ENCODE measurements at regions not wholly inside any gene's neighbourhood (a gene's known extent, or its start where the extent isn't known, plus 50 kb on each side); places are given as distances from the start of the nearest gene placed in this dataset.

DNA sequence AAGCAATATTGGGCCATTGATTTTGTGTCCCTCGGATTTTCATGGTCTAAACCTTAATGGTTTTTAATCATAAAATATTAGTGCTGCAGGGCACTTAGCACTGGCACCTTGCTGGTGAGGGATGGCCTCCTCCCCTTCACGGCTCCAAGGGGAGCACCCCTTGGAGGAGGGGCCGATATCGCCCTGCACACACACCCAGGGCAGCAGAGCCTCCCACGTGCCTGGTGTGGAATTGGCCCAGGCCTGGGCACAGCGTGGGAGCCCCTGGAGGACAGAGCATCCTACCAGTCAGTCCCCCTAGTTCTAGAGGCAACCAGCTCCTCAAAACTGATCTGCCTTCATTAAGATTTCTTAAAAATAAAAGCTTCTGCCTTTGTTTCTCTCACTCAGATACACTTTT, 90.7 kb upstream of the CSF3R start:
- TF ChIP-seq, protein P1, sequence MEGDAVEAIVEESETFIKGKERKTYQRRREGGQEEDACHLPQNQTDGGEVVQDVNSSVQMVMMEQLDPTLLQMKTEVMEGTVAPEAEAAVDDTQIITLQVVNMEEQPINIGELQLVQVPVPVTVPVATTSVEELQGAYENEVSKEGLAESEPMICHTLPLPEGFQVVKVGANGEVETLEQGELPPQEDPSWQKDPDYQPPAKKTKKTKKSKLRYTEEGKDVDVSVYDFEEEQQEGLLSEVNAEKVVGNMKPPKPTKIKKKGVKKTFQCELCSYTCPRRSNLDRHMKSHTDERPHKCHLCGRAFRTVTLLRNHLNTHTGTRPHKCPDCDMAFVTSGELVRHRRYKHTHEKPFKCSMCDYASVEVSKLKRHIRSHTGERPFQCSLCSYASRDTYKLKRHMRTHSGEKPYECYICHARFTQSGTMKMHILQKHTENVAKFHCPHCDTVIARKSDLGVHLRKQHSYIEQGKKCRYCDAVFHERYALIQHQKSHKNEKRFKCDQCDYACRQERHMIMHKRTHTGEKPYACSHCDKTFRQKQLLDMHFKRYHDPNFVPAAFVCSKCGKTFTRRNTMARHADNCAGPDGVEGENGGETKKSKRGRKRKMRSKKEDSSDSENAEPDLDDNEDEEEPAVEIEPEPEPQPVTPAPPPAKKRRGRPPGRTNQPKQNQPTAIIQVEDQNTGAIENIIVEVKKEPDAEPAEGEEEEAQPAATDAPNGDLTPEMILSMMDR (IDR thresholded peaks at IDR 0.05) = no peak
- Histone ChIP-seq H3K27ac (no peak overlapping the region), H3K27me3 (replicated peaks; ENCODE audit: insufficient read depth) (no peaks in the 10 kb centered on the region), H3K9me3 (no peaks in the 10 kb centered on the region), H3K4me3 (no peak overlapping the region), H3K36me3 (no peaks in the 10 kb centered on the region), H3K4me1 (ENCODE audit: control insufficient read depth in 1 of 2, low read depth in 2 of 2) (no peaks in the 10 kb centered on the region)
- no peak for DNase-seq (ENCODE audit: low spot score)
- ATAC-seq (ENCODE audit: insufficient number of reproducible peaks, low FRiP score, low read depth) = no peak

DNA sequence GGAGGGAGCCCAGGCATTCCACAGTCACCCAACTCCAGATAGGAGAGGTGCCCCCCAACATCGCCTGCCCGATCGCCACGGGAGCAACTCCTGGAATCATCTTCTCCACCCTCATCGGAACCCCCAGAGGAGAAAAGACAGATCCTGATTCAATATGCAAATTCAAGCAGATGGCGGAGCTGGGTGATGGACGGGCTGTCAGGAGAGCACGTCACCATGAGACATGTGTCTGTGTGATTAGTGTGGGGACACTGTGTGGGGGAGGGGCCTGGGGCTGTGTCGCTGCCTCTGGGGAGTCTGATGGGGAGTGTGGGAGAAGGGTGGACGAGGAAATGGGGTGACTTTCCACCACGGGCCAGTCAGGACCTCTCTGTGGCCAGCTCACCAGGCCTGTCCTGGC, 90.2 kb upstream of the CSF3R start:
- DNase-seq (ENCODE audit: low spot score) (no peak), ATAC-seq (ENCODE audit: insufficient number of reproducible peaks, low FRiP score, low read depth) (no peak)
- H3K9me3 ChIP-seq = no peaks in the 10 kb centered on the region
- H3K36me3 ChIP-seq = no peaks in the 10 kb centered on the region
- H3K27ac ChIP-seq = no peak overlapping the region
- H3K4me1 ChIP-seq (ENCODE audit: control insufficient read depth in 1 of 2, low read depth in 2 of 2) = no peaks in the 10 kb centered on the region
- H3K4me3 ChIP-seq = no peak overlapping the region
- TF ChIP-seq, protein P1 (IDR thresholded peaks at IDR 0.05) = no peak
- no peaks in the 10 kb centered on the region for H3K27me3 ChIP-seq (replicated peaks; ENCODE audit: insufficient read depth)

DNA sequence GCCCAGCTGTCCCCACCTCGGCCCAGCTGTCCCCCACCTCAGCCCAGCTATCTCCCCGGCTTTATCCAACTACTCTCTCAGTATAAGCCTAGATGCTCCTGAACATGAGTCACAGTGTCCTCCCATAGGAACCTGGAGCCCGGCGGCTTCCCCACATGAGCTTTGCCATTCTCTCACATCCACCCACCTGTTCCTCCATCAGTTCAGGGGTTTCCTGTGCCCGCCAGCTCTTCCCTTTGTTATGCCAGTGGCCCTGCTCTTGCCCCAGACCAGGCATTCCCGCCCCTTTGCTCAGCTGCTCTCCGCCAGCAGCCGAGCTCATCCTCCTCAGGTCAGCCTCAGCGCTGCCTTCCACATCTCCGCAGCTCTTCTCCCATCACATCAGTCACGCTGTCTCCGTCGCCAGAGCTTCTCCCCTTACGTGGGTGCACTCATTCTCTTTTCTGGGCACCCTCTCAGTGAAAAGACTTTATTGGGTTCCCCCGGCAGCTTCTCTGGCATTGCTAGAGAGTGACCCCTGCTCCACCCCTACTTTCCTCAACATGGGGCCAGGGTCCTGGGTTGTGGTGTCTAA, 89.5 kb upstream of the CSF3R start:
- ATAC-seq (ENCODE audit: insufficient number of reproducible peaks, low FRiP score, low read depth) (no peak), DNase-seq (ENCODE audit: low spot score) (no peak)
- Histone ChIP-seq H3K4me1 (ENCODE audit: control insufficient read depth in 1 of 2, low read depth in 2 of 2) (no peaks in the 10 kb centered on the region), H3K4me3 (no peak overlapping the region), H3K27me3 (replicated peaks; ENCODE audit: insufficient read depth) (no peaks in the 10 kb centered on the region), H3K27ac (no peak overlapping the region), H3K36me3 (no peaks in the 10 kb centered on the region), H3K9me3 (no peaks in the 10 kb centered on the region)
- TF ChIP-seq, protein P1 (IDR thresholded peaks at IDR 0.05) = no peak

DNA sequence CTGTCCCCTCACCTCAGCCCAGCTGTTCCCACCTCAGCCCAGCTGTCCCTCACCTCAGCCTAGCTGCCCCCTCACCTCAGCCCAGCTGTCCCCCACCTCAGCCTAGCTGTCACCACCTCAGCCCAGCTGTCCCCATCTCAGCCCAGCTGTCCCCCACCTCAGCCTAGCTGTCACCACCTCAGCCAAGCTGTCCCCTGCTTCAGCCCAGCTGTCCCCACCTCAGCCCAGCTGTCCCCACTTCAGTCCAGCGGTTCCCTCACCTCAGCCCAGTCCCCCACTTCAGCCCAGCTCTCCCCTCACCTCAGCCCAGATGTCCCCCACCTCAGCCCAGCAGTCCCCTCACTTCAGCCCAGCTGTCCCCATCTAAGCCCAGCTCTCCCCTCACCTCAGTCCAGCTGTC, 88.4 kb upstream of the CSF3R start:
- ATAC-seq (ENCODE audit: insufficient number of reproducible peaks, low FRiP score, low read depth) = no peak
- H3K4me1 ChIP-seq (ENCODE audit: control insufficient read depth in 1 of 2, low read depth in 2 of 2) = no peaks in the 10 kb centered on the region
- no peak overlapping the region for H3K27ac ChIP-seq
- no peaks in the 10 kb centered on the region for H3K27me3 ChIP-seq (replicated peaks; ENCODE audit: insufficient read depth)
- H3K9me3 ChIP-seq = no peaks in the 10 kb centered on the region
- no peak overlapping the region for H3K4me3 ChIP-seq
- no peak for DNase-seq (ENCODE audit: low spot score)
- no peaks in the 10 kb centered on the region for H3K36me3 ChIP-seq
- TF ChIP-seq, protein P1 (IDR thresholded peaks at IDR 0.05) = no peak

DNA sequence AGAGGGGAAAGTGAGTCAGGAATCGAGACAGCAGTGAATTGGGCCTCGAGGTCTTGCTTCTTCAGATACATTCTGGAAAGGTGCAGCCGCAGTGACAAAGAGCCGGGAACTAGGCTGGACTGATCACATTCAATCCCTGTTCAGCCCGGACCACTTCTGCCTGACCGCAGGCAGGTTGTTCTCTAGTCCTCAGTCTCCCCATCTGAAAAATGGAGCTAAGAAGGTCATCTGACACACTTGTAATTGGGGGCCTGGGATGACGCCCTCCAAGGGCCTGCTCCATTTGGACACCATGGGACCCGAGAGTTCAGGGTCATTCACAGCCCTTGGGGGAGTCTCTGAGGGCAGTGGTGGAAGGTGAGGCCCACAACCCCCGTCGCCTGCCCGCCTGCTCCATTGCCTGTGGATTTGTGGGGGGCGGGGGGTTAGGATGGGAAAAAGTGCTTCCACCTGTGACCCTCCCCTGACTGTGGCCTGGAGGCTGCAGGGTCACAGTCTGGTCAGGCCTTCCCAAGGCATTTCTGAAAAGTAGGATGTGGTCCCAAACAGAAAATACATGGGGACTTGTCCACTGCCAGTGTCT, 87.9 kb upstream of the CSF3R start:
- DNase-seq (ENCODE audit: low spot score) (no peak), ATAC-seq (ENCODE audit: insufficient number of reproducible peaks, low FRiP score, low read depth) (no peak)
- H3K27me3 ChIP-seq (replicated peaks; ENCODE audit: insufficient read depth) = no peaks in the 10 kb centered on the region
- no peak overlapping the region for H3K27ac ChIP-seq
- H3K4me1 ChIP-seq (ENCODE audit: control insufficient read depth in 1 of 2, low read depth in 2 of 2) = no peaks in the 10 kb centered on the region
- no peak overlapping the region for H3K4me3 ChIP-seq
- H3K36me3 ChIP-seq = no peaks in the 10 kb centered on the region
- TF ChIP-seq, protein P1 (IDR thresholded peaks at IDR 0.05) = no peak
- no peaks in the 10 kb centered on the region for H3K9me3 ChIP-seq

Measured in thoracic aorta (tissue), 2 donors.